Urinary bladder (tissue), 3 donors: ENCODE measurements at regions not wholly inside any gene's neighbourhood (a gene's known extent, or its start where the extent isn't known, plus 50 kb on each side); places are given as distances from the start of the nearest gene placed in this dataset.

Experiments used
- DNase-seq: peaks from one replicate; pipeline ENCODE4 v3.0.0-alpha.2; 2015; ENCODE audit errors: extremely low spot score
- H3K27ac ChIP-seq: one replicate; pipeline ENCODE4 v1.5.1; 2013; ENCODE audit warnings: low read depth, mild to moderate bottlenecking, moderate library complexity
- H3K36me3 ChIP-seq: one replicate; pipeline ENCODE4 v1.6.1; 2013; ENCODE audit warnings: mild to moderate bottlenecking, moderate library complexity; ENCODE audit not compliant: insufficient read depth
- H3K4me1 ChIP-seq: one replicate; pipeline ENCODE4 v1.6.1; 2013; ENCODE audit warnings: mild to moderate bottlenecking, moderate library complexity; ENCODE audit not compliant: insufficient read depth
- H3K4me3 ChIP-seq: one replicate; pipeline ENCODE4 v1.5.1; 2013; ENCODE audit warnings: low read depth, low read length
- WGBS: extraction: QIAGEN DNeasy Blood & Tissue Kit; methylation state at CpG from one replicate; pipeline ENCODE4 v1.1.7; 2013; 5-methylcytosine and 5-hydroxymethylcytosine counted together
- donor health status: healthy with polysubstance abuse.
- donor health status: healthy.

GRCh38 chr15:49769225-49769624 lies 148.4 kb downstream of the DTWD1 start:
- Histone ChIP-seq H3K4me3 (no peak overlapping the region), H3K27ac (no peak overlapping the region), H3K4me1 (no peaks in the 10 kb centered on the region), H3K36me3 (no peaks in the 10 kb centered on the region)
- DNase-seq = no peak
- WGBS = 13% methylated on average over 1 of the region's 1 CpG

GRCh38 chr15:49789436-49789835 lies 168.6 kb downstream of the DTWD1 start:
- H3K4me1 ChIP-seq = no peaks in the 10 kb centered on the region
- no peak for DNase-seq
- no peak overlapping the region for H3K4me3 ChIP-seq
- H3K36me3 ChIP-seq = no peaks in the 10 kb centered on the region
- H3K27ac ChIP-seq = no peak overlapping the region

- no peak for DNase-seq
- Histone ChIP-seq H3K4me3 (no peak overlapping the region), H3K27ac (no peak overlapping the region), H3K36me3 (no peaks in the 10 kb centered on the region), H3K4me1 (no peaks in the 10 kb centered on the region)
- 94% methylated on average over 14 of the region's 14 CpGs for WGBS
Observed at GRCh38 chr15:49793943-49794342, 173.1 kb downstream of the DTWD1 start.

- H3K27ac ChIP-seq = no peak overlapping the region
- no peaks in the 10 kb centered on the region for H3K4me1 ChIP-seq
- H3K4me3 ChIP-seq = no peak overlapping the region
- DNase-seq = no peak
- H3K36me3 ChIP-seq = no peaks in the 10 kb centered on the region
Observed at GRCh38 chr15:49801796-49802195, 180.9 kb downstream of the DTWD1 start.
